Right lobe of liver (tissue), 6 donors: ENCODE measurements at regions not wholly inside any gene's neighbourhood (a gene's known extent, or its start where the extent isn't known, plus 50 kb on each side); places are given as distances from the start of the nearest gene placed in this dataset.

ENCODE experiments used
- ATAC-seq, 4 donors: fragments of 200-7000 bp; cut with Tn5 transposase; one replicate each; pipeline ENCODE4 v1.9.1; 2020; ENCODE audit warnings: mild to moderate bottlenecking in 4 of 4, moderate library complexity in 4 of 4
- DNase-seq, 3 donors: peaks; one replicate each; pipeline ENCODE4 v3.0.0-alpha.2; 2020
- H3K27ac ChIP-seq, 3 donors: fragments of 200-600 bp; one replicate each; pipeline ENCODE4 v1.8.0; 2022
- H3K27me3 ChIP-seq, 2 donors: fragments of 200-600 bp; one replicate each; pipeline ENCODE4 v1.8.0; 2022
- H3K36me3 ChIP-seq, 4 donors: fragments of 200-600 bp; sonication (generic) in 1 of 4; one replicate each; pipeline versions ENCODE4 v1.5.1 to v1.8.0; 2017 to 2022; ENCODE audit warnings: control low read depth in 1 of 4
- H3K4me1 ChIP-seq, 4 donors: fragments of 200-600 bp; sonication (generic) in 1 of 4; one replicate each; pipeline versions ENCODE4 v1.5.1 to v1.8.0; 2017 to 2022; ENCODE audit warnings: control low read depth in 1 of 4
- H3K4me3 ChIP-seq, 3 donors: fragments of 200-600 bp; one replicate each; pipeline ENCODE4 v1.8.0; 2022
- H3K9me3 ChIP-seq, 4 donors: fragments of 200-600 bp; sonication (generic) in 1 of 4; one replicate each; pipeline versions ENCODE4 v1.5.1 to v1.8.0; 2017 to 2022; ENCODE audit warnings: control low read depth in 1 of 4
- POLR2A ChIP-seq: fragments of 450-650 bp; IDR thresholded peaks from one replicate; pipeline ENCODE4 v1.6.1; 2017; ENCODE audit warnings: antibody characterized with exemption, mild to moderate bottlenecking
- WGBS: methylation state at CpG from one replicate; pipeline ENCODE4 v1.1.6; 2018; ENCODE audit warnings: low coverage, low lambda C conversion rate; ENCODE audit not compliant: insufficient coverage; ENCODE audit errors: missing lambda C conversion rate; 5-methylcytosine and 5-hydroxymethylcytosine counted together
- intact Hi-C, 2 donors: fragments of 100-400 bp; cut with DNase I; formaldehyde crosslinking; loops; one replicate each; pipeline versions ENCODE4 v1.11.2 to v1.14.1; 2022
- TF ChIP-seq, protein P1 (sequence below), 4 donors: fragments of 200-600 bp in 3 of 4; fragments of 450-650 bp in 1 of 4; IDR thresholded peaks; one replicate each; pipeline versions ENCODE4 v1.5.1 to v1.8.0; 2016 to 2022; ENCODE audit warnings: antibody characterized with exemption in 4 of 4, mild to moderate bottlenecking in 2 of 4
- donor health status: DM: no; HTN: yes; CAD: no.
- donor health status: DM: no; HTN: no; CAD: no.
- donor health status: DM: no; HTN: no; CAD: no.
- donor health status: DM: no; HTN: yes; CAD: no.
- donor health status: DM: no; HTN: yes; CAD: no.

DNA sequence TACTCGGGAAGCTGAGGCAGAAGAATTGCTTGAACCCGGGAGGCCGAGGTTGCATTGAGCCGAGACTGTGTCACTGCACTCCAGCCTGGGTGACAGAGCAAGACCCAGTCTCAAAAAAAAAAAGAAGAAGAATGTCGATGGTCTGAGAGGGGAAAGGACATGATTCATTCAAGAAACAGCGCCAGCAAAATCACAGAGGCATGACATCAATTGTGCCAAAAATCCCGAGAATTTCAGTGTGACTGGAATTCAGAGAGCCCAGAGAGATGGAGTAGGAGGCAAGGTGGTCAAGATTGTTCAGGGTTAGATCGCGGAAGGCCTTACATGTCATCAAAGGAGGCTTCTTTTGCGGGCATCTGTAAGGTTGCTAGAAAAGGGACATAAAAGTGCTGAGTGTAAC lies 483.3 kb downstream of the VRK1 start:
- Histone ChIP-seq H3K36me3 (no peaks in the 10 kb centered on the region), H3K27ac (no peak overlapping the region), H3K27me3 (no peaks in the 10 kb centered on the region), H3K9me3 (no peaks in the 10 kb centered on the region), H3K4me3 (no peak overlapping the region), H3K4me1 (no peaks in the 10 kb centered on the region)
- 71% methylated on average over 10 of the region's 10 CpGs for WGBS
- DNase-seq, result no peak
- no peak for TF ChIP-seq POLR2A
- TF ChIP-seq, protein P1, sequence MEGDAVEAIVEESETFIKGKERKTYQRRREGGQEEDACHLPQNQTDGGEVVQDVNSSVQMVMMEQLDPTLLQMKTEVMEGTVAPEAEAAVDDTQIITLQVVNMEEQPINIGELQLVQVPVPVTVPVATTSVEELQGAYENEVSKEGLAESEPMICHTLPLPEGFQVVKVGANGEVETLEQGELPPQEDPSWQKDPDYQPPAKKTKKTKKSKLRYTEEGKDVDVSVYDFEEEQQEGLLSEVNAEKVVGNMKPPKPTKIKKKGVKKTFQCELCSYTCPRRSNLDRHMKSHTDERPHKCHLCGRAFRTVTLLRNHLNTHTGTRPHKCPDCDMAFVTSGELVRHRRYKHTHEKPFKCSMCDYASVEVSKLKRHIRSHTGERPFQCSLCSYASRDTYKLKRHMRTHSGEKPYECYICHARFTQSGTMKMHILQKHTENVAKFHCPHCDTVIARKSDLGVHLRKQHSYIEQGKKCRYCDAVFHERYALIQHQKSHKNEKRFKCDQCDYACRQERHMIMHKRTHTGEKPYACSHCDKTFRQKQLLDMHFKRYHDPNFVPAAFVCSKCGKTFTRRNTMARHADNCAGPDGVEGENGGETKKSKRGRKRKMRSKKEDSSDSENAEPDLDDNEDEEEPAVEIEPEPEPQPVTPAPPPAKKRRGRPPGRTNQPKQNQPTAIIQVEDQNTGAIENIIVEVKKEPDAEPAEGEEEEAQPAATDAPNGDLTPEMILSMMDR (IDR thresholded peaks at IDR 0.05), result no peak
- ATAC-seq, result no peak
- intact Hi-C loops, result no loop called here

- no peak for ATAC-seq
- 56% methylated on average over 2 of the region's 3 CpGs for WGBS
Observed at GRCh38 chr14:97281741-97282140, 484.6 kb downstream of the VRK1 start.

GRCh38 chr14:97282210-97283004 lies 485.2 kb downstream of the VRK1 start:
- Histone ChIP-seq H3K27me3 (no peaks in the 10 kb centered on the region), H3K9me3 (no peaks in the 10 kb centered on the region), H3K4me1 (no peaks in the 10 kb centered on the region), H3K27ac (no peak overlapping the region), H3K4me3 (no peak overlapping the region), H3K36me3 (no peaks in the 10 kb centered on the region)
- DNase-seq (no peak), ATAC-seq (no peak)
- intact Hi-C loops, result no loop called here
- TF ChIP-seq, protein P1 (IDR thresholded peaks at IDR 0.05), result no peak
- no peak for TF ChIP-seq POLR2A
- 40% methylated on average over 5 of the region's 7 CpGs for WGBS

More at GRCh38 chr14:97281741-97282140, 484.6 kb downstream of the VRK1 start:
- Histone ChIP-seq H3K36me3 (no peaks in the 10 kb centered on the region), H3K27ac (no peak overlapping the region), H3K9me3 (no peaks in the 10 kb centered on the region), H3K27me3 (no peaks in the 10 kb centered on the region), H3K4me3 (no peak overlapping the region), H3K4me1 (no peaks in the 10 kb centered on the region)
- DNase-seq, result no peak
- TF ChIP-seq POLR2A, result no peak
- TF ChIP-seq, protein P1 (IDR thresholded peaks at IDR 0.05), result no peak
- intact Hi-C loops, result no loop called here

GRCh38 chr14:97283005-97283403 lies 485.8 kb downstream of the VRK1 start:
- no peaks in the 10 kb centered on the region for H3K4me1 ChIP-seq
- DNase-seq (no peak), ATAC-seq (no peak)
- H3K9me3 ChIP-seq, result no peaks in the 10 kb centered on the region
- no peak for TF ChIP-seq POLR2A
- TF ChIP-seq, protein P1 (IDR thresholded peaks at IDR 0.05), result no peak
- H3K36me3 ChIP-seq, result no peaks in the 10 kb centered on the region
- H3K27ac ChIP-seq, result no peak overlapping the region
- 74% methylated on average over 8 of the region's 9 CpGs for WGBS
- intact Hi-C loops, result no loop called here
- H3K27me3 ChIP-seq, result no peaks in the 10 kb centered on the region
- no peak overlapping the region for H3K4me3 ChIP-seq
